A549 (cell line): ENCODE measurements at regions not wholly inside any gene's neighbourhood (a gene's known extent, or its start where the extent isn't known, plus 50 kb on each side); places are given as distances from the start of the nearest gene placed in this dataset.

Source experiments
- CEBPB ChIP-seq, 2 experiments: fragments of >200 bp in 1 of 2; sonication (Bioruptor Twin) in 1 of 2; formaldehyde crosslinking in 1 of 2; IDR thresholded peaks; 2 replicates each; pipeline ENCODE4 v1.6.1; 2012 to 2016
- PHF8 ChIP-seq: fragments of 200-600 bp; sonication (generic); IDR thresholded peaks from 2 replicates; pipeline ENCODE4 v1.6.1; 2016; ENCODE audit warnings: low read depth, mild to moderate bottlenecking, antibody characterized with exemption, moderate library complexity, borderline replicate concordance
- POLR2A ChIP-seq: IDR thresholded peaks from 2 replicates; pipeline ENCODE4 v1.6.1; 2012; ENCODE audit warnings: mild to moderate bottlenecking, low read length
- RAD21 ChIP-seq, 2 experiments: fragments of >200 bp in 1 of 2; sonication (Bioruptor Twin) in 1 of 2; formaldehyde crosslinking in 1 of 2; IDR thresholded peaks in 1 of 2; conservative IDR thresholded peaks in 1 of 2; 2 replicates in 1 of 2; 3 replicates in 1 of 2; pipeline ENCODE4 v1.6.1; 2012 to 2018; ENCODE audit warnings: inconsistent platforms in 1 of 2
- ZC3H11A ChIP-seq: fragments of 450-650 bp; IDR thresholded peaks from 2 replicates; pipeline ENCODE4 v1.6.1; 2014; ENCODE audit warnings: antibody characterized with exemption, mild to moderate bottlenecking
- TF ChIP-seq, protein P1 (sequence below): fragments of >200 bp; sonication (Bioruptor Twin); formaldehyde crosslinking; IDR thresholded peaks from 3 replicates; pipeline ENCODE4 v1.5.1; 2016
- TF ChIP-seq, protein P2 (sequence below): fragments of 150-350 bp; IDR thresholded peaks from 2 replicates; pipeline ENCODE4 v1.6.1; 2014; ENCODE audit warnings: low read depth, mild to moderate bottlenecking, low read length
- TF ChIP-seq, protein P3 (sequence below): fragments of 450-650 bp; IDR thresholded peaks from 2 replicates; pipeline ENCODE4 v1.6.1; 2014; ENCODE audit warnings: antibody characterized with exemption

DNA sequence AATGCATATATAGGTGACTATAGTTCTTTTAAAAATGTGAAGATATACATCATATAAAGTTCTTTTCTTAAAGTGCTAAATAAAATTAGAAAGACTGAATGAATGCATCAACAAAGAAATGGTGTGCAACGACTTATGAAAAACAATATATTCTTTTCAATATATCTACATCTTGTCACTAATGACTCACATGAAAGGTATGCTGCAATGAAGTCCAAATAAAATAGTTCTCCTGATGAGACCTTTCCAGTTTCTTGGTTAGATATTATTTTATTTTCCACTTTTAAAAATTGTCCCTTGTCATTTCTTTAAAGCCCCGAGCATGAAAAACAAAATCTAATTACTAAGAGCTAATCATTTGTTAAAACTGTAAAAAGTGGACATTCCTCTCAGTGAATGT, 462.1 kb downstream of the PCDH11X start:
- TF ChIP-seq, protein P1, sequence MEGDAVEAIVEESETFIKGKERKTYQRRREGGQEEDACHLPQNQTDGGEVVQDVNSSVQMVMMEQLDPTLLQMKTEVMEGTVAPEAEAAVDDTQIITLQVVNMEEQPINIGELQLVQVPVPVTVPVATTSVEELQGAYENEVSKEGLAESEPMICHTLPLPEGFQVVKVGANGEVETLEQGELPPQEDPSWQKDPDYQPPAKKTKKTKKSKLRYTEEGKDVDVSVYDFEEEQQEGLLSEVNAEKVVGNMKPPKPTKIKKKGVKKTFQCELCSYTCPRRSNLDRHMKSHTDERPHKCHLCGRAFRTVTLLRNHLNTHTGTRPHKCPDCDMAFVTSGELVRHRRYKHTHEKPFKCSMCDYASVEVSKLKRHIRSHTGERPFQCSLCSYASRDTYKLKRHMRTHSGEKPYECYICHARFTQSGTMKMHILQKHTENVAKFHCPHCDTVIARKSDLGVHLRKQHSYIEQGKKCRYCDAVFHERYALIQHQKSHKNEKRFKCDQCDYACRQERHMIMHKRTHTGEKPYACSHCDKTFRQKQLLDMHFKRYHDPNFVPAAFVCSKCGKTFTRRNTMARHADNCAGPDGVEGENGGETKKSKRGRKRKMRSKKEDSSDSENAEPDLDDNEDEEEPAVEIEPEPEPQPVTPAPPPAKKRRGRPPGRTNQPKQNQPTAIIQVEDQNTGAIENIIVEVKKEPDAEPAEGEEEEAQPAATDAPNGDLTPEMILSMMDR, result no peak
- no peak for TF ChIP-seq ZC3H11A
- TF ChIP-seq, protein P2, sequence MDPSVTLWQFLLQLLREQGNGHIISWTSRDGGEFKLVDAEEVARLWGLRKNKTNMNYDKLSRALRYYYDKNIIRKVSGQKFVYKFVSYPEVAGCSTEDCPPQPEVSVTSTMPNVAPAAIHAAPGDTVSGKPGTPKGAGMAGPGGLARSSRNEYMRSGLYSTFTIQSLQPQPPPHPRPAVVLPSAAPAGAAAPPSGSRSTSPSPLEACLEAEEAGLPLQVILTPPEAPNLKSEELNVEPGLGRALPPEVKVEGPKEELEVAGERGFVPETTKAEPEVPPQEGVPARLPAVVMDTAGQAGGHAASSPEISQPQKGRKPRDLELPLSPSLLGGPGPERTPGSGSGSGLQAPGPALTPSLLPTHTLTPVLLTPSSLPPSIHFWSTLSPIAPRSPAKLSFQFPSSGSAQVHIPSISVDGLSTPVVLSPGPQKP, result no peak
- no peak for TF ChIP-seq POLR2A
- no peak for TF ChIP-seq PHF8
- TF ChIP-seq, protein P3, sequence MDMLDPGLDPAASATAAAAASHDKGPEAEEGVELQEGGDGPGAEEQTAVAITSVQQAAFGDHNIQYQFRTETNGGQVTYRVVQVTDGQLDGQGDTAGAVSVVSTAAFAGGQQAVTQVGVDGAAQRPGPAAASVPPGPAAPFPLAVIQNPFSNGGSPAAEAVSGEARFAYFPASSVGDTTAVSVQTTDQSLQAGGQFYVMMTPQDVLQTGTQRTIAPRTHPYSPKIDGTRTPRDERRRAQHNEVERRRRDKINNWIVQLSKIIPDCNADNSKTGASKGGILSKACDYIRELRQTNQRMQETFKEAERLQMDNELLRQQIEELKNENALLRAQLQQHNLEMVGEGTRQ, result no peak
- no peak for TF ChIP-seq RAD21 (conservative IDR thresholded peaks at IDR 0.05 in 1 of 2, IDR thresholded peaks at IDR 0.05 in 1 of 2)
- TF ChIP-seq CEBPB (IDR thresholded peaks at IDR 0.05), result no peak
